Stomach (tissue), 4 donors: ENCODE measurements at regions not wholly inside any gene's neighbourhood (a gene's known extent, or its start where the extent isn't known, plus 50 kb on each side); places are given as distances from the start of the nearest gene placed in this dataset.

Experiments
- EP300 ChIP-seq: sonication (generic); formaldehyde crosslinking; IDR thresholded peaks from one replicate; pipeline ENCODE4 v1.6.1; 2017; ENCODE audit warnings: antibody characterized with exemption
- POLR2A ChIP-seq, 4 donors: fragments of 450-650 bp; IDR thresholded peaks; one replicate each; pipeline ENCODE4 v1.6.1; 2016; ENCODE audit warnings: antibody characterized with exemption in 4 of 4, control low read depth in 2 of 4, mild to moderate bottlenecking in 1 of 4, moderate library complexity in 1 of 4
- TF ChIP-seq, protein P1 (sequence below), 7 experiments: fragments of 450-650 bp in 4 of 7; fragments of 200-600 bp in 3 of 7; sonication (generic) in 3 of 7; IDR thresholded peaks; one replicate each; pipeline ENCODE4 v1.5.1; 2016 to 2019; ENCODE audit warnings: antibody characterized with exemption in 7 of 7, control low read depth in 2 of 7, mild to moderate bottlenecking in 1 of 7

DNA sequence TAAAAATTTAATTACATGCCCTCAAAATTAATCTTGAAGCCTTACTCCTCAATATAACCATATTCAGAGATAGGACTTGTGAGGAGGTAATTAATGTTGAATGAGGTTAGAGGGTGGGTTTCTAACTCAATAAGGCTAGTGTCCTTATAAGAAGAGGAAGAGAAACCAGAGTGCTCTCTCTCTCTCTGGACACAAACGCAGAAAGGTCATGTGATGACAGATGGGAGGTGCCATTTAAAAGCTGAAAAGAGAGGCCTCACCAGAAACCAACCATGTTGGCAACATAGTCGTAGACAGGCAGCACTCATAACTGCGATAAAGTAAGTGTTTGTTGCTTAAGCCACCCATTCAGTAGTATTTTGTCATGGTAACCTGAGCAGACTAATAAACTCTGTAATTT lies 378.5 kb upstream of the LMO3 start:
- TF ChIP-seq, protein P1, sequence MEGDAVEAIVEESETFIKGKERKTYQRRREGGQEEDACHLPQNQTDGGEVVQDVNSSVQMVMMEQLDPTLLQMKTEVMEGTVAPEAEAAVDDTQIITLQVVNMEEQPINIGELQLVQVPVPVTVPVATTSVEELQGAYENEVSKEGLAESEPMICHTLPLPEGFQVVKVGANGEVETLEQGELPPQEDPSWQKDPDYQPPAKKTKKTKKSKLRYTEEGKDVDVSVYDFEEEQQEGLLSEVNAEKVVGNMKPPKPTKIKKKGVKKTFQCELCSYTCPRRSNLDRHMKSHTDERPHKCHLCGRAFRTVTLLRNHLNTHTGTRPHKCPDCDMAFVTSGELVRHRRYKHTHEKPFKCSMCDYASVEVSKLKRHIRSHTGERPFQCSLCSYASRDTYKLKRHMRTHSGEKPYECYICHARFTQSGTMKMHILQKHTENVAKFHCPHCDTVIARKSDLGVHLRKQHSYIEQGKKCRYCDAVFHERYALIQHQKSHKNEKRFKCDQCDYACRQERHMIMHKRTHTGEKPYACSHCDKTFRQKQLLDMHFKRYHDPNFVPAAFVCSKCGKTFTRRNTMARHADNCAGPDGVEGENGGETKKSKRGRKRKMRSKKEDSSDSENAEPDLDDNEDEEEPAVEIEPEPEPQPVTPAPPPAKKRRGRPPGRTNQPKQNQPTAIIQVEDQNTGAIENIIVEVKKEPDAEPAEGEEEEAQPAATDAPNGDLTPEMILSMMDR (IDR thresholded peaks at IDR 0.05), result no peak
- no peak for TF ChIP-seq EP300
- TF ChIP-seq POLR2A (IDR thresholded peaks at IDR 0.05), result no peak
